ENCODE measurements at regions not wholly inside any gene's neighbourhood (a gene's known extent, or its start where the extent isn't known, plus 50 kb on each side); places are given as distances from the start of the nearest gene placed in this dataset.

- DNase-seq (ENCODE audit: low spot score): no peak
- Histone ChIP-seq H3K4me2 (ENCODE audit: low read depth, low read length) (no peak overlapping the region), H3K9ac (ENCODE audit: insufficient read depth, low read depth, low read length) (no peak overlapping the region), H3K27me3 (ENCODE audit: control insufficient read depth in 1 of 2, insufficient read depth in 2 of 2, low read length in 2 of 2) (no peaks in the 10 kb centered on the region), H3K4me1 (ENCODE audit: insufficient read depth, low read length) (no peaks in the 10 kb centered on the region), H3K4me3 (replicated peaks in 1 of 3; ENCODE audit: insufficient read depth in 1 of 3, low read depth in 2 of 3, low read length in 3 of 3) (no peak overlapping the region), H3K27ac (ENCODE audit: extremely low read length, insufficient read depth, low read length) (no peak overlapping the region), H4K20me1 (ENCODE audit: insufficient read depth, low read length) (no peaks in the 10 kb centered on the region), H3K9me3 (ENCODE audit: low read length) (no peaks in the 10 kb centered on the region), H3K79me2 (ENCODE audit: insufficient read depth, low read length) (no peaks in the 10 kb centered on the region), H2AFZ (ENCODE audit: low read length) (no peak overlapping the region), H3K36me3 (replicated peaks in 1 of 2; ENCODE audit: control insufficient read depth in 1 of 2, insufficient read depth in 2 of 2, low read length in 2 of 2) (no peaks in the 10 kb centered on the region)
- intact Hi-C loops (cut with micrococcal nuclease; ENCODE audit: unreplicated experiment) (no loop called here), in situ Hi-C loops (cut with HindIII; ENCODE audit: extremely low pct_ligation_motif_present, low pct_unique_long_range_greater_than_20kb) (no loop called here)
- peak; percentile 17; the same call in 1 of the 2 replicates for TF ChIP-seq MAFF (IDR thresholded peaks at IDR 0.05; ENCODE audit: low read depth, low read length)
- no peak for TF ChIP-seq CCAR2 (optimal IDR thresholded peaks at IDR 0.05; ENCODE audit: low read depth, low read length)
- peak; percentile 5 to 55; a peak in 2 of 4 replicates for TF ChIP-seq MAFK (conservative IDR thresholded peaks at IDR 0.05 in 1 of 2, IDR thresholded peaks at IDR 0.05 in 1 of 2; ENCODE audit: low read length in 2 of 2)
- WGBS (ENCODE audit: low lambda C conversion rate): 9% methylated on average over 9 of the region's 9 CpGs
- no TSS peak for BruUV-seq (replicated peaks)
- ChIA-PET CTCF (ENCODE audit: low intra/inter-chr PET ratio, low total read pairs) (no interaction called here), POLR2A (no interaction called here)
- FAIRE-seq: no peak
- no peak for ATAC-seq
Observed at GRCh38 chr6:119814609-119815400, 465.2 kb upstream of the MAN1A1 start.

- Histone ChIP-seq H3K4me3 (replicated peaks in 1 of 3; ENCODE audit: insufficient read depth in 1 of 3, low read depth in 2 of 3, low read length in 3 of 3) (no peak overlapping the region), H3K9ac (ENCODE audit: insufficient read depth, low read depth, low read length) (no peak overlapping the region), H3K4me2 (ENCODE audit: low read depth, low read length) (no peak overlapping the region), H4K20me1 (ENCODE audit: insufficient read depth, low read length) (no peaks in the 10 kb centered on the region), H3K9me3 (ENCODE audit: low read length) (no peaks in the 10 kb centered on the region), H3K27ac (ENCODE audit: extremely low read length, insufficient read depth, low read length) (no peak overlapping the region), H2AFZ (ENCODE audit: low read length) (no peak overlapping the region), H3K4me1 (ENCODE audit: insufficient read depth, low read length) (no peaks in the 10 kb centered on the region), H3K27me3 (ENCODE audit: control insufficient read depth in 1 of 2, insufficient read depth in 2 of 2, low read length in 2 of 2) (no peaks in the 10 kb centered on the region), H3K36me3 (replicated peaks in 1 of 2; ENCODE audit: control insufficient read depth in 1 of 2, insufficient read depth in 2 of 2, low read length in 2 of 2) (no peaks in the 10 kb centered on the region), H3K79me2 (ENCODE audit: insufficient read depth, low read length) (no peaks in the 10 kb centered on the region)
- ChIA-PET POLR2A (no interaction called here), CTCF (ENCODE audit: low intra/inter-chr PET ratio, low total read pairs) (no interaction called here)
- no peak for FAIRE-seq
- no TSS peak for BruUV-seq (replicated peaks)
- 3% methylated on average over 3 of the region's 3 CpGs for WGBS (ENCODE audit: low lambda C conversion rate)
- DNase-seq (ENCODE audit: low spot score): no peak
- ATAC-seq: no peak
- intact Hi-C loops (cut with micrococcal nuclease; ENCODE audit: unreplicated experiment) (no loop called here), in situ Hi-C loops (cut with HindIII; ENCODE audit: extremely low pct_ligation_motif_present, low pct_unique_long_range_greater_than_20kb) (no loop called here)
- TF ChIP-seq ZNF598 (CRISPR knock-in tag; IDR thresholded peaks at IDR 0.05; ENCODE audit: borderline replicate concordance) (no peak), PCBP1 (IDR thresholded peaks at IDR 0.05; ENCODE audit: borderline replicate concordance, low read depth, low read length) (no peak), ZNF496 (CRISPR knock-in tag; IDR thresholded peaks at IDR 0.05; ENCODE audit: insufficient replicate concordance) (no peak), ONECUT2 (CRISPR knock-in tag; IDR thresholded peaks at IDR 0.05) (no peak), FOXP1 (IDR thresholded peaks at IDR 0.05) (no peak), FOXP1 (CRISPR knock-in tag; IDR thresholded peaks at IDR 0.05) (no peak), BORCS8-MEF2B (CRISPR knock-in tag; IDR thresholded peaks at IDR 0.05) (no peak), ZNF30 (CRISPR knock-in tag; IDR thresholded peaks at IDR 0.05) (no peak), THAP9 (CRISPR knock-in tag; IDR thresholded peaks at IDR 0.05; ENCODE audit: borderline replicate concordance) (no peak)
Observed at GRCh38 chr6:119802464-119802863, 452.9 kb upstream of the MAN1A1 start.
